ENCODE measurements at regions not wholly inside any gene's neighbourhood (a gene's known extent, or its start where the extent isn't known, plus 50 kb on each side); places are given as distances from the start of the nearest gene placed in this dataset.
"Not testable (repeated sequence)": the region's sequence is repeated elsewhere in the genome, so short reads cannot be mapped to it uniquely, and the experiment has no call there.

- DNase-seq (peak in 1 of 2 donors; percentile 27), ATAC-seq (peak; percentile 31)
- intact Hi-C loops (cut with DNase I, micrococcal nuclease) = not testable (repeated sequence)
These were observed 50.3 kb downstream of the TLCD4 start for GRCh38 chr1:95167503-95167902.

- no peak for DNase-seq
- intact Hi-C loops (cut with DNase I, micrococcal nuclease) = no loop called here
- no peak for ATAC-seq
These were observed 50.9 kb downstream of the TLCD4 start for GRCh38 chr1:95168028-95168427.

DNA sequence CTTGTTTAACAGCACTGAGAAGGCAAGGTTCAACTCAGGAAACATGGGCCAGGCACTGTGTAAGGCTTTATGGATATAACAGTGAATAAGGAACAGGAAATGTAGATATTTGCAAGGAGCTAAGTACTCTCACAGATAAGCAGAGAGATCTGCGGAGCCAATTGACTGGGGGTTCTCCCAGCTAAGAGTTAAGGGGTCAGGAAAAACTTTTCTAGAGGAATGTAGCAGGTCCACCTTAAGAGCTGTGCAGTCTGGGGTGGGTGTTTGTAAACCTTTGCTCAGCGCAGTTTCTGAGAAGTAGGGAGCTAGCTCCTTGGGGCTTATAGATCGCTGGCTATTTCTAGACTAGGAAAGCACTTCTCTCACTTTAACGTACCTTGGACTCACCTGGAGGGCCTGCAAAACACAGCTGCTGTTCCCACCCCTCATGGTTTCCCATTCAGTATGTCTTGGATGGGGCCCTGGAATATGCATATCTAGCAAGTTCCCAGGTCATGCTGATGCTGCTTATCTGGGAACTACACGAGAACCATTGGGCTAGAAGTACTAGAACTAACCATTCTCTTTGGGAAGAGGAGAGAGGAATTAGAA, 51.7 kb downstream of the TLCD4 start:
- DNase-seq (no peak), ATAC-seq (peak; percentile 86)
- intact Hi-C loops (cut with DNase I, micrococcal nuclease) = no loop called here

DNA sequence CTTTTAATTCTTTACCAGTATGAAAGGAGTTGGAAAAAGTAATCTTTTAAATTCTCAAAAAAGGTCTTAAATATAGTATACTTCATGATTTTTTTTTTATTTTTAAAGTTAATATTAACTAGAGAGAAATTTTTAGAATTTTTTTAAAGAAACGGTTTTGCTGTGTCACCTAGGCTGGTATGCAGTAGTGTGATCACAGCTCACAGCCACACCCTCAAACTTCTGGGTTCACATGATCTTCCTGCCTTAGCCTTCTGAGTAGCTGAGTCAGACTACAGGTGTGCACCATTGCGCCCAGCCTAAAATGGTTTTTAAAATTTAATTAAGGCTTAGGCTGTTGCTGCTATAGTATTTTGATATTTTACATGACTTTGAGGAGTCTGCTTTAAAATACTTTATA, 52.4 kb downstream of the TLCD4 start:
- ATAC-seq (peak; percentile 87), DNase-seq (no peak)
- intact Hi-C loops (cut with DNase I, micrococcal nuclease) = no loop called here

DNA sequence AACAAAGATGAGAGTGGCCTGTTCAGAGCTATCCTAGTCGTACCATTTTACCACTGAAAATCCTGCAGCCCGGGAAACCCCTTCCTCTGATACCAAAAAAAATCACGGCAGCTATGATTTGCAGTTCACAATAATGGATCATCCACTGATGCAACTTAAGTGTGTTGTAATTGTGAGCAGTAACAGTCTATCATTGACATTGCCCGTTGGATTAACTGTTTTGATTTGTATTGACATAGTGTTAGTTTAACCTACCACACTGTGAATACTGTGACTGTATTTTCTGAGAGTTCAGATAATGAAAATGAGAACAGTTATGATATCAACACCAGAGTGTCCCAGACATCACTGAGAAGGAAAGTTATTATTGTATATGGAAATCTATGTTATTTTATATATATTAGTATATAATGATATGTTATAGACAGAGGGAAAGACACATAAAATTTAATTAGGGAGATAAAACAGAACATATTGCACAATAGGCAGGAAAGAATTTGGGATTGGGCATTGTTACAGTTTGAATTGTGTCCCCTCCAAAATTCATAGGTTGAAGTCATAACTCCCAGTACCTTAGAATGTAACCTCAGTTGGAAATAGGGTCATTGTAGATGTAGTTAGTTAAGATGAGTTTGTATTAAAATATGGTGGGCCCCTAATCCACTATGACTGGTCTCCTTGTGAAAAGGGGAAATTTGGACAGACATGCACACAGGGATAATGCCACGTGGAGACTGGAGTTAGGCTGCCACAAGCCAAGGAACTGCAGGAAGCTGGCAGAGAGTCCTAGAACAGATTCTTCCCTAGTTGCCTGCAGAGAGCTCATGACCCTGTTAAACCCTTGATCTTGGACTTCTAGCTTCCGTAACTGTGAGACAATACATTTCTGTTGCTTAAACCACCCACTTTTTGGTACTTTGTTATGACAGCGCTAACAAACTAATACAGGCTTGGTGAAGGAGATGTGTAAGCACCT, 54.4 kb downstream of the TLCD4 start:
- ATAC-seq (no peak), DNase-seq (no peak)
- intact Hi-C loops (cut with DNase I, micrococcal nuclease) = no loop called here

GRCh38 chr1:95176861-95177260, 57.1 kb upstream of the RWDD3 start:
- DNase-seq (no peak), ATAC-seq (no peak)
- intact Hi-C loops (cut with DNase I, micrococcal nuclease) = no loop called here

DNA sequence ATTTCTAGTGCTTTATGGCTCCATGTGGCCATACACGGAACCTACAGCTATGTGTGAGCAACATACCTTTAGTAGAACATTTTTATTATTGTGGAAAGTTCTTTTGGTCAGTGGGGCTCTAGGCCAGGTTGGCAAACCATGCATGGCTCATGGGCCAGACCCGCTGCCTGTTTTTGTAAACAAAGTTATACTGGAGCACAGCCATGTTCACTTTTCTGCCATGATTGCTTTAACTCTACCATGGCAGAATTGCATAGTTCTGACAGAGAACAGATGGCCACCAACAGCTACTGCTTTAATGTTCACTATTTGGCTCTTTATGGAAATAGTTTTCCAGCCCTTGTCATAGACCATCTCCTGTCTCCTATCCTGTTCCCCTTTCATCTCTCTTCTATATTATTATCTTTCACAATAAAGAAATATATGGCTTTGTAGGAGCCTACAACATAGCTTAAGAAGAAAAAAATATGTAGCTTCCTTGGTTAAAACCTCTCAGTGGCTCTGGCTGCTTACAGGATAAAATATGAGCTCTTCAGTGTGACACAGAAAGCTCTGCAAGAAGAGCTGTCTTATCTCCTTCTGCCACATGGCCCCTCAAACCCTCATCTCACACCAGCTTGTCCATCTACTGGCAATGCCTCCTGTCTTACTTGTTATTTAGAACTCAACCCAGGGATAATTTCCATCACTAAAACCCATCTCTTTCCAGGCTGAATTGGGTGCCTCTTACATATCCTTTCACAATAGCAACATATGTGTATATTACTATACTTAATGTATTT, 54.6 kb upstream of the RWDD3 start:
- DNase-seq = no peak
- intact Hi-C loops (cut with DNase I, micrococcal nuclease) = no loop called here
- no peak for ATAC-seq

DNA sequence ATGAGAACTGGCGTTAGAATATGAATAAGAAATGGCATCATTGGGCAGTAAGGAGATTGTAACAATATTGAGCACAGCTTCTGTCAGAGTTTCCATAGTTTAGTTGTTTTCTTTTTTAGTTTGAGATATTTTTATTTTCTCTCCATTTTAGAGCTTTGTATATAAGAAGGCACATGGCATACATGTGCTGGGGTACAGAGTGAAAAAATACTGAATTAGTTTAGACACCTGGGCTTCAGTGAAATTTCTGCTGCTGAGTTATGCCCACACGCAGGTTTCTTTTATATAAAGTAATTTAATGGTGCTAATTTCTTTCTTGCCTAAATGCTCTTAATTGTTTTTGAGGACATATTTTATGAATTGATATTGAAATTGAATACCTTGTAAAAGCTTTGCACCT, 53.6 kb upstream of the RWDD3 start:
- DNase-seq (no peak), ATAC-seq (no peak)
- intact Hi-C loops (cut with DNase I, micrococcal nuclease) = no loop called here

GRCh38 chr1:95181096-95181495, 52.9 kb upstream of the RWDD3 start:
- intact Hi-C loops (cut with DNase I, micrococcal nuclease) = no loop called here
- DNase-seq = no peak
- ATAC-seq = no peak

DNA sequence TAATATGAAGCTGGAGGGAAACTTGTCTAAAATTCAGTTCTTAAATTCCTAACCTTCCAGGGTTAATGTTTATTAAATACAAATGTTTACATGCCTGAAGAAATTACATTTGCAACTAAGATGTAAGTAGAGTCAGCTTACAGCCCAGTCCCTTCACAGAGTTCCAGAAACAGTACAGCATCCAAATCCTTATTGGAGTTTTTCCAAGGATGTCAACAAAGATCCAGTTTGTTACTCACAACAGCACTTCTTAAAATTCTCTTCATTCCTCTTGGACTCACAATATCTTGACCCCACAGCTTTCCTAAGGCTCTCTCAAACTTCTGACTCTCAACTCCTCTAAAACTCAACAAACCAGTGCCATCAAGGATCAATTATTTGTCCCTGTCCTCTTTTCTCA, 50.1 kb upstream of the RWDD3 start:
- no peak for ATAC-seq
- no peak for DNase-seq
- intact Hi-C loops (cut with DNase I, micrococcal nuclease) = no loop called here

Measured in left colon (tissue), 2 donors.